GM23338 (cell line): ENCODE measurements at regions not wholly inside any gene's neighbourhood (a gene's known extent, or its start where the extent isn't known, plus 50 kb on each side); places are given as distances from the start of the nearest gene placed in this dataset.

Source experiments
- ATAC-seq: fragments of 200-7000 bp; cut with Tn5 transposase; 3 replicates; pipeline ENCODE4 v1.9.1; 2020
- DNase-seq: peaks from one replicate; pipeline ENCODE4 v3.0.0-alpha.2; 2015; ENCODE audit warnings: low spot score
- H2AFZ ChIP-seq: fragments of 200-600 bp; sonication (generic); 2 replicates; pipeline ENCODE4 v1.8.0; 2016; ENCODE audit warnings: antibody characterized with exemption, mild to moderate bottlenecking, moderate library complexity
- H3F3A ChIP-seq: fragments of 200-600 bp; sonication (generic); replicated peaks from 2 replicates; pipeline ENCODE4 v1.8.0; 2017; ENCODE audit warnings: antibody characterized with exemption, mixed run types, low read depth
- H3K27ac ChIP-seq: fragments of 200-600 bp; sonication (generic); 2 replicates; pipeline ENCODE4 v1.6.1; 2016; ENCODE audit warnings: low read depth
- H3K27me3 ChIP-seq: fragments of 200-600 bp; sonication (generic); 2 replicates; pipeline ENCODE4 v1.8.0; 2016; ENCODE audit warnings: mild to moderate bottlenecking, mixed run types, moderate library complexity; ENCODE audit not compliant: insufficient read depth
- H3K36me3 ChIP-seq: fragments of 200-600 bp; sonication (generic); 2 replicates; pipeline ENCODE4 v1.8.0; 2016; ENCODE audit warnings: mild to moderate bottlenecking; ENCODE audit not compliant: insufficient read depth
- H3K4me1 ChIP-seq: fragments of 200-600 bp; sonication (generic); 2 replicates; pipeline ENCODE4 v1.8.0; 2016; ENCODE audit warnings: mild to moderate bottlenecking, moderate library complexity; ENCODE audit not compliant: insufficient read depth
- H3K4me2 ChIP-seq: fragments of 200-600 bp; sonication (generic); 2 replicates; pipeline ENCODE4 v1.7.1; 2017; ENCODE audit warnings: mixed run types
- H3K4me3 ChIP-seq: fragments of 200-600 bp; sonication (generic); 2 replicates; pipeline ENCODE4 v1.6.1; 2016; ENCODE audit warnings: mixed run types
- H3K79me2 ChIP-seq: fragments of 200-600 bp; sonication (generic); replicated peaks from 2 replicates; pipeline ENCODE4 v1.8.0; 2017; ENCODE audit warnings: mild to moderate bottlenecking; ENCODE audit not compliant: insufficient read depth
- H3K9me2 ChIP-seq: fragments of 200-600 bp; sonication (generic); 2 replicates; pipeline ENCODE4 v1.8.0; 2017; ENCODE audit not compliant: insufficient read depth
- H4K20me1 ChIP-seq: fragments of 200-600 bp; sonication (generic); replicated peaks from 2 replicates; pipeline ENCODE4 v1.8.0; 2017; ENCODE audit warnings: mild to moderate bottlenecking; ENCODE audit not compliant: insufficient read depth
- H3K27ac Mint-ChIP-seq: 2 replicates; pipeline ENCODE4 v1.8.0; 2020; ENCODE audit warnings: inconsistent platforms, mild to moderate bottlenecking, moderate library complexity, mixed read lengths
- H3K27me3 Mint-ChIP-seq: 3 replicates; pipeline ENCODE4 v1.8.0; 2022; ENCODE audit warnings: low read depth, mild to moderate bottlenecking, moderate library complexity, mixed read lengths, inconsistent platforms; ENCODE audit not compliant: insufficient read depth, poor library complexity
- H3K36me3 Mint-ChIP-seq: 3 replicates; pipeline ENCODE4 v1.8.0; 2021; ENCODE audit warnings: low read depth, mild to moderate bottlenecking, inconsistent platforms, moderate library complexity, mixed read lengths
- H3K4me1 Mint-ChIP-seq: 3 replicates; pipeline ENCODE4 v1.8.0; 2020; ENCODE audit warnings: mild to moderate bottlenecking, inconsistent platforms, mixed read lengths
- H3K4me3 Mint-ChIP-seq: 3 replicates; pipeline ENCODE4 v1.8.0; 2021; ENCODE audit warnings: moderate library complexity, mild to moderate bottlenecking, inconsistent platforms, mixed read lengths
- H3K9me3 Mint-ChIP-seq: 3 replicates; pipeline ENCODE4 v1.8.0; 2020; ENCODE audit warnings: moderate library complexity, mild to moderate bottlenecking, inconsistent platforms, mixed read lengths
- EZH2 ChIP-seq: fragments of 200-600 bp; sonication (generic); IDR thresholded peaks from one replicate; pipeline ENCODE4 v1.8.0; 2017; ENCODE audit warnings: antibody characterized with exemption, mild to moderate bottlenecking, low read depth; ENCODE audit not compliant: unreplicated experiment
- EZH2phosphoT487 ChIP-seq: fragments of 200-600 bp; sonication (generic); IDR thresholded peaks from one replicate; pipeline ENCODE4 v1.8.1; 2018; ENCODE audit warnings: antibody characterized with exemption; ENCODE audit not compliant: unreplicated experiment
- STAT1 ChIP-seq: IDR thresholded peaks from one replicate; pipeline ENCODE4 v1.6.1; 2016; ENCODE audit warnings: antibody characterized with exemption; ENCODE audit not compliant: unreplicated experiment
- ZNF462 ChIP-seq: fragments of 250-450 bp; sonication (Bioruptor Pico); IDR thresholded peaks from 2 replicates; pipeline ENCODE4 v1.5.0; 2020; ENCODE audit warnings: mild to moderate bottlenecking, moderate library complexity
- TF ChIP-seq, protein P1 (sequence below), 2 experiments: fragments of 200-600 bp in 1 of 2; sonication (generic) in 1 of 2; conservative IDR thresholded peaks; 2 replicates each; pipeline versions ENCODE4 v1.5.1 to v1.6.1; 2016 to 2017; ENCODE audit warnings: antibody characterized with exemption in 2 of 2, low read depth in 2 of 2, mild to moderate bottlenecking in 2 of 2, moderate library complexity in 1 of 2

DNA sequence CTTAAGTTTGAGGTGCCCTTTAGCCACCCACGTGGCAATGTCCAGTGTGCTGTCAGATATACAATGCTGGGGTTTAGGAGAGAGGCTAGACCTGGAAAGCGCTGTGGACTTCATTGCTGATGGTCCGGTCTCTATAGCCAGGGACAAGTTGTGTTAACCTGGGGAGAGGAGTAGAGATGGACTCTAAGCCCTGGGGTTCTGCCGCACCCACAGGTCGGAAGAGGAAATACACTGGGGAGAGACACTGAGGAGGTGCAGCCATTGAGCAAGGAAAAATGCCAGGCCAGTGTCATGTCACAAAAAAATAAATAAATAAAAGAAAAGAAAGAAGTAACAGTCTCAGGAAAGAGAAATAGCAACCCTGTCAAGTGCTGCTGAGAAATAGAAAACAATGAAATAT is 106.9 kb upstream of the CBLN2 start:
- ATAC-seq (peak; percentile 74), DNase-seq (peak; percentile 18)
- Mint-ChIP-seq H3K27ac (no peak overlapping the region), H3K4me3 (no peak overlapping the region), H3K36me3 (no peaks in the 10 kb centered on the region), H3K27me3 (no peaks in the 10 kb centered on the region), H3K4me1 (no peaks in the 10 kb centered on the region), H3K9me3 (peaks cover 58% of the 10 kb centered on the region)
- Histone ChIP-seq H3K36me3 (no peaks in the 10 kb centered on the region), H3K27ac (no peak overlapping the region), H3K4me2 (no peak overlapping the region), H2AFZ (peak overlapping the region; percentile 53; the same call in 1 of the 2 replicates), H4K20me1 (no peaks in the 10 kb centered on the region; the same call in 1 of the 2 replicates), H3K4me1 (no peaks in the 10 kb centered on the region), H3F3A (no peaks in the 10 kb centered on the region), H3K9me2 (no peaks in the 10 kb centered on the region), H3K79me2 (no peaks in the 10 kb centered on the region), H3K4me3 (no peak overlapping the region), H3K27me3 (no peaks in the 10 kb centered on the region)
- TF ChIP-seq EZH2 (no peak), EZH2phosphoT487 (no peak)
- TF ChIP-seq, protein P1, sequence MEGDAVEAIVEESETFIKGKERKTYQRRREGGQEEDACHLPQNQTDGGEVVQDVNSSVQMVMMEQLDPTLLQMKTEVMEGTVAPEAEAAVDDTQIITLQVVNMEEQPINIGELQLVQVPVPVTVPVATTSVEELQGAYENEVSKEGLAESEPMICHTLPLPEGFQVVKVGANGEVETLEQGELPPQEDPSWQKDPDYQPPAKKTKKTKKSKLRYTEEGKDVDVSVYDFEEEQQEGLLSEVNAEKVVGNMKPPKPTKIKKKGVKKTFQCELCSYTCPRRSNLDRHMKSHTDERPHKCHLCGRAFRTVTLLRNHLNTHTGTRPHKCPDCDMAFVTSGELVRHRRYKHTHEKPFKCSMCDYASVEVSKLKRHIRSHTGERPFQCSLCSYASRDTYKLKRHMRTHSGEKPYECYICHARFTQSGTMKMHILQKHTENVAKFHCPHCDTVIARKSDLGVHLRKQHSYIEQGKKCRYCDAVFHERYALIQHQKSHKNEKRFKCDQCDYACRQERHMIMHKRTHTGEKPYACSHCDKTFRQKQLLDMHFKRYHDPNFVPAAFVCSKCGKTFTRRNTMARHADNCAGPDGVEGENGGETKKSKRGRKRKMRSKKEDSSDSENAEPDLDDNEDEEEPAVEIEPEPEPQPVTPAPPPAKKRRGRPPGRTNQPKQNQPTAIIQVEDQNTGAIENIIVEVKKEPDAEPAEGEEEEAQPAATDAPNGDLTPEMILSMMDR (conservative IDR thresholded peaks at IDR 0.05; ENCODE audit: low read depth in 2 of 2) = peak; percentile 11 to 26; a peak in 2 of 4 replicates

DNA sequence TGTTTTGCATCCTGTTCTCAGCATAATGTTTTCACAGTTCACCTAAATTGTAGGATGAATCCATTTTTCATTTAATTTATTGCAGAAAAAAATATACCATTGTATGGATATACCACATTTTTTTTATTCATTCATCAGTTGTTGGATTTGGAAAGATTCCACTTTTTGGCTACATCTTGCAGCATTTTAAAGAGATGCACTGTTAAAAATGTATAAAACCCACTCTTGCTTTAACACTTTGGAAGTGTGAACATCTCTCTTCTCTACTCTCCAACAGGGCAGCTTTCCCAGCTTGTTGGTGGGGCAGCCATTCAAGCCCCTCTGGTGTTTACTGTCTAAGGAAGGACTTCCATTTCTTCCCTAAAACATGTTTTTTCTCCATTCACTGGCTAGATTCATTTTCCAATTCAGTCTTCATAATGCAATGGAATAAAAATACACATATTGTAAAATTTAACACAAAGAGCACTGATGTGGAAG is 104.4 kb upstream of the CBLN2 start:
- H3K27ac Mint-ChIP-seq = no peak overlapping the region

More for the DNA sequence above, 104.4 kb upstream of the CBLN2 start:
- no peak for ATAC-seq
- H3K36me3 ChIP-seq = no peaks in the 10 kb centered on the region
- H3K27ac ChIP-seq = no peak overlapping the region
- no peaks in the 10 kb centered on the region for H3F3A ChIP-seq
- H3K79me2 ChIP-seq = no peaks in the 10 kb centered on the region
- no peaks in the 10 kb centered on the region; the same call in 1 of the 2 replicates for H4K20me1 ChIP-seq
- DNase-seq = no peak
- no peaks in the 10 kb centered on the region for H3K27me3 Mint-ChIP-seq
- no peaks in the 10 kb centered on the region for H3K27me3 ChIP-seq
- H3K4me1 ChIP-seq = no peaks in the 10 kb centered on the region
- no peak overlapping the region for H3K4me3 ChIP-seq
- no peaks in the 10 kb centered on the region; the same call in 2 of the 3 replicates for H3K36me3 Mint-ChIP-seq
- H3K9me2 ChIP-seq = no peaks in the 10 kb centered on the region
- H3K9me3 Mint-ChIP-seq = peaks cover 68% of the 10 kb centered on the region
- TF ChIP-seq STAT1 = no peak
- no peak for TF ChIP-seq EZH2phosphoT487
- TF ChIP-seq ZNF462 (CRISPR knock-in tag) = no peak
- no peaks in the 10 kb centered on the region for H3K4me1 Mint-ChIP-seq
- no peak overlapping the region for H3K4me3 Mint-ChIP-seq
- no peak overlapping the region for H3K4me2 ChIP-seq
- no peak overlapping the region for H2AFZ ChIP-seq
